Spleen (tissue), 11 donors: ENCODE measurements at regions not wholly inside any gene's neighbourhood (a gene's known extent, or its start where the extent isn't known, plus 50 kb on each side); places are given as distances from the start of the nearest gene placed in this dataset.
"Not testable (repeated sequence)": the region's sequence is repeated elsewhere in the genome, so short reads cannot be mapped to it uniquely, and the experiment has no call there.

ENCODE experiments used
- DNase-seq: peaks from one replicate; pipeline ENCODE4 v3.0.0-alpha.2; 2020
- H3K27ac ChIP-seq, 8 donors: fragments of 200-600 bp; sonication (generic) in 7 of 8; 1 replicate in 4 of 8; 2 replicates in 4 of 8; pipeline versions ENCODE4 v1.5.0 to v1.8.0; 2016 to 2021; ENCODE audit warnings: inconsistent platforms in 4 of 8, mild to moderate bottlenecking in 4 of 8, moderate library complexity in 1 of 8
- H3K27me3 ChIP-seq, 7 donors: fragments of 200-600 bp; sonication (generic) in 6 of 7; replicated peaks in 1 of 7; 1 replicate in 4 of 7; 2 replicates in 3 of 7; pipeline versions ENCODE4 v1.5.0 to v1.8.0; 2016 to 2021; ENCODE audit warnings: inconsistent platforms in 3 of 7, mild to moderate bottlenecking in 1 of 7
- H3K36me3 ChIP-seq, 6 donors: fragments of 200-600 bp; sonication (generic) in 5 of 6; 1 replicate in 4 of 6; 2 replicates in 2 of 6; pipeline versions ENCODE4 v1.5.0 to v1.8.0; 2016 to 2021; ENCODE audit warnings: inconsistent platforms in 2 of 6
- H3K4me1 ChIP-seq, 6 donors: fragments of 200-600 bp; sonication (generic) in 5 of 6; 1 replicate in 3 of 6; 2 replicates in 3 of 6; pipeline versions ENCODE4 v1.5.0 to v1.8.0; 2016 to 2021; ENCODE audit warnings: inconsistent platforms in 3 of 6
- H3K4me3 ChIP-seq, 8 donors: fragments of 200-600 bp; sonication (generic) in 7 of 8; 1 replicate in 4 of 8; 2 replicates in 4 of 8; pipeline versions ENCODE4 v1.5.0 to v1.8.0; 2016 to 2021; ENCODE audit warnings: inconsistent platforms in 4 of 8, mild to moderate bottlenecking in 4 of 8, moderate library complexity in 2 of 8
- H3K9me3 ChIP-seq, 8 donors: fragments of 200-600 bp; sonication (generic) in 7 of 8; 1 replicate in 4 of 8; 2 replicates in 4 of 8; pipeline versions ENCODE4 v1.5.0 to v1.8.0; 2016 to 2021; ENCODE audit warnings: inconsistent platforms in 4 of 8
- POLR2A ChIP-seq, 3 donors: fragments of 450-650 bp; IDR thresholded peaks; one replicate each; pipeline ENCODE4 v1.5.1; 2017; ENCODE audit warnings: antibody characterized with exemption in 3 of 3, mild to moderate bottlenecking in 1 of 3
- POLR2AphosphoS5 ChIP-seq, 3 donors: sonication (generic); formaldehyde crosslinking; IDR thresholded peaks; one replicate each; pipeline ENCODE4 v1.5.1; 2017; ENCODE audit warnings: antibody characterized with exemption in 3 of 3
- WGBS, 5 donors: extraction: QIAGEN DNeasy Blood & Tissue Kit in 3 of 5; methylation state at CpG; one replicate each; pipeline versions ENCODE4 v1.1.5 to v1.1.7; 2013 to 2018; 5-methylcytosine and 5-hydroxymethylcytosine counted together
- intact Hi-C: fragments of 100-400 bp; cut with DNase I; formaldehyde crosslinking; loops from one replicate; pipeline ENCODE4 v1.15.0; 2023; ENCODE audit warnings: low total_unique reads
- TF ChIP-seq, protein P1 (sequence below), 11 experiments: fragments of 200-600 bp in 7 of 11; fragments of 450-650 bp in 4 of 11; sonication (generic) in 4 of 11; IDR thresholded peaks in 8 of 11; conservative IDR thresholded peaks in 3 of 11; 1 replicate in 7 of 11; 2 replicates in 4 of 11; pipeline versions ENCODE4 v1.4.0 to v1.8.0; 2016 to 2021; ENCODE audit warnings: antibody characterized with exemption in 11 of 11, inconsistent platforms in 4 of 11, mild to moderate bottlenecking in 1 of 11
- donor health status: healthy with polysubstance abuse.
- donor health status: DM: no; HTN: no; CAD: no; lungs with moderate emphysema.
- donor health status: DM: no; HTN: no; CAD: no.
- donor health status: Bipolar disorder and iron deficiency.
- donor health status: healthy.
- donor health status: DM: no; HTN: no; CAD: no.
- donor health status: DM: yes; HTN: yes; CAD: no.

DNA sequence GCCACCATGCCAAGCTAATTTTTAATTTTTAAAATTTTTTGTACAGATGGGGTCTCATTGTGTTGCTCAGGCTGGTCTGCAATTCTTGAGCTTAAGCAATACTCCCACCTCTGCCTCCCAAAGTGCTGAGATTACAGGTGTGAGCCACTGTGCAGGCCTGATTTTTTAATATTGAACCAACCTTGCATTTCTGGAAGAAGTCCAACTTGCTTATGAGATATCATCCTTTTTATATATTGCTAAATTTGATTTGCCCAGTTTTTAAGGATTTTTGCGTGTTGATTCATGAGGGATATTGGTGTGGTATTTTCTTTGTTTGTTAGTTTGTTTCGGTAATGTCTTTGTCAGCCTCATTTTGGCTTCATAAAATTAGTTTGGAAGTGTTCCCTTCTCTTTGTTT, 196.4 kb downstream of the SEC14L1 start:
- WGBS, 5 donors, result 98 to 100% (median 99%) methylated on average over 2 of the region's 2 CpGs
- intact Hi-C loops, result no loop called here

GRCh38 chr17:77341069-77341541, 200.3 kb downstream of the SEC14L1 start:
- peak overlapping the region in 1 of 8 donors; percentile 58 for H3K4me3 ChIP-seq
- H3K36me3 ChIP-seq, result peaks cover 0 to 4% (median 0%) of the 10 kb centered on the region in 6 donors
- intact Hi-C loops, result no loop called here
- peaks cover 0 to 12% (median 8%) of the 10 kb centered on the region in 8 donors for H3K9me3 ChIP-seq
- 74 to 86% (median 79%) methylated on average over 10 of the region's 10 CpGs for WGBS, 5 donors
- H3K27me3 ChIP-seq, result no peaks in the 10 kb centered on the region
- TF ChIP-seq POLR2AphosphoS5 (IDR thresholded peaks at IDR 0.05), result no peak
- TF ChIP-seq, protein P1, sequence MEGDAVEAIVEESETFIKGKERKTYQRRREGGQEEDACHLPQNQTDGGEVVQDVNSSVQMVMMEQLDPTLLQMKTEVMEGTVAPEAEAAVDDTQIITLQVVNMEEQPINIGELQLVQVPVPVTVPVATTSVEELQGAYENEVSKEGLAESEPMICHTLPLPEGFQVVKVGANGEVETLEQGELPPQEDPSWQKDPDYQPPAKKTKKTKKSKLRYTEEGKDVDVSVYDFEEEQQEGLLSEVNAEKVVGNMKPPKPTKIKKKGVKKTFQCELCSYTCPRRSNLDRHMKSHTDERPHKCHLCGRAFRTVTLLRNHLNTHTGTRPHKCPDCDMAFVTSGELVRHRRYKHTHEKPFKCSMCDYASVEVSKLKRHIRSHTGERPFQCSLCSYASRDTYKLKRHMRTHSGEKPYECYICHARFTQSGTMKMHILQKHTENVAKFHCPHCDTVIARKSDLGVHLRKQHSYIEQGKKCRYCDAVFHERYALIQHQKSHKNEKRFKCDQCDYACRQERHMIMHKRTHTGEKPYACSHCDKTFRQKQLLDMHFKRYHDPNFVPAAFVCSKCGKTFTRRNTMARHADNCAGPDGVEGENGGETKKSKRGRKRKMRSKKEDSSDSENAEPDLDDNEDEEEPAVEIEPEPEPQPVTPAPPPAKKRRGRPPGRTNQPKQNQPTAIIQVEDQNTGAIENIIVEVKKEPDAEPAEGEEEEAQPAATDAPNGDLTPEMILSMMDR (IDR thresholded peaks at IDR 0.05 in 8 of 11, conservative IDR thresholded peaks at IDR 0.05 in 3 of 11), result no peak
- TF ChIP-seq POLR2A (IDR thresholded peaks at IDR 0.05), result no peak
- H3K27ac ChIP-seq, result peak overlapping the region in 6 of 8 donors; percentile 6 to 92 (median 82)
- no peak for DNase-seq
- peaks cover 8 to 77% (median 56%) of the 10 kb centered on the region in 6 donors for H3K4me1 ChIP-seq

More for the DNA sequence above, 196.4 kb downstream of the SEC14L1 start:
- Histone ChIP-seq H3K36me3 (peaks cover 0 to 4% (median 0%) of the 10 kb centered on the region in 6 donors), H3K9me3 (peaks cover 0 to 12% (median 8%) of the 10 kb centered on the region in 8 donors), H3K4me3 (no peak overlapping the region), H3K4me1 (peaks cover 20 to 59% (median 40%) of the 10 kb centered on the region in 6 donors), H3K27me3 (no peaks in the 10 kb centered on the region), H3K27ac (no peak overlapping the region)
- TF ChIP-seq POLR2AphosphoS5 (IDR thresholded peaks at IDR 0.05) (no peak), POLR2A (IDR thresholded peaks at IDR 0.05) (no peak)
- TF ChIP-seq, protein P1 (IDR thresholded peaks at IDR 0.05 in 8 of 11, conservative IDR thresholded peaks at IDR 0.05 in 3 of 11), result no peak
- DNase-seq, result no peak

DNA sequence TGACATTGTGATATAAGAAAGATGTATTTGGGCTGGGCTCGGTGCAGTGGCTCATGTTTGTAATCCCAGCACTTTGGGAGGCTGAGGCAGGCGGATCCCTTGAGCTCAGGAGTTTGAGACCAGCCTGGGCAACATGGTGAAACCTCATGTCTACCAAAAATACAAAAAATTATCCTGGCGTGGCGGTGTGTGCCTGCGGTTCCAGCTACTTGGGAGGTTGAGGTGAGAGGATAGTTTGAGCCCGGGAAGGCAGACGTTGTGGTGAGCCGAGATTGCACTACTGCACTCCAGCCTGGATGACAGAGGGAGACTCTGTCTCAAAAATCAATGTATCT, 201.9 kb downstream of the SEC14L1 start:
- DNase-seq, result peak; percentile 49
- 23 to 51% (median 31%) methylated on average over 8 of the region's 8 CpGs for WGBS, 5 donors
- Histone ChIP-seq H3K4me1 (peaks cover 8 to 91% (median 56%) of the 10 kb centered on the region in 6 donors), H3K27ac (peak overlapping the region; percentile 75 to 92 (median 80)), H3K4me3 (peak overlapping the region in 3 of 8 donors; percentile 3 to 58 (median 24))
- intact Hi-C loops, H3K36me3 ChIP-seq, H3K27me3 ChIP-seq, H3K9me3 ChIP-seq: not testable (repeated sequence)

GRCh38 chr17:77343031-77343800, 202.4 kb downstream of the SEC14L1 start:
- Histone ChIP-seq H3K27me3 (no peaks in the 10 kb centered on the region), H3K4me1 (peaks cover 8 to 97% (median 59%) of the 10 kb centered on the region in 6 donors), H3K9me3 (no peaks in the 10 kb centered on the region), H3K36me3 (peaks cover 0 to 4% (median 0%) of the 10 kb centered on the region in 6 donors), H3K27ac (peak overlapping the region; percentile 75 to 92 (median 80)), H3K4me3 (peak overlapping the region in 1 of 8 donors; percentile 58)
- intact Hi-C loops, result no loop called here
- TF ChIP-seq, protein P1 (IDR thresholded peaks at IDR 0.05 in 8 of 11, conservative IDR thresholded peaks at IDR 0.05 in 3 of 11), result no peak
- 78 to 83% (median 81%) methylated on average over 7 of the region's 7 CpGs for WGBS, 5 donors
- DNase-seq, result no peak
